ENCODE measurements at regions not wholly inside any gene's neighbourhood (a gene's known extent, or its start where the extent isn't known, plus 50 kb on each side); places are given as distances from the start of the nearest gene placed in this dataset.
"Not testable (repeated sequence)": the region's sequence is repeated elsewhere in the genome, so short reads cannot be mapped to it uniquely, and the experiment has no call there.

GRCh38 chr10:55163388-55163979, 362.5 kb upstream of the PCDH15 start:
- TF ChIP-seq EZH2 (IDR thresholded peaks at IDR 0.05; ENCODE audit: insufficient read depth, low read length), result no peak
- TF ChIP-seq, protein P1, sequence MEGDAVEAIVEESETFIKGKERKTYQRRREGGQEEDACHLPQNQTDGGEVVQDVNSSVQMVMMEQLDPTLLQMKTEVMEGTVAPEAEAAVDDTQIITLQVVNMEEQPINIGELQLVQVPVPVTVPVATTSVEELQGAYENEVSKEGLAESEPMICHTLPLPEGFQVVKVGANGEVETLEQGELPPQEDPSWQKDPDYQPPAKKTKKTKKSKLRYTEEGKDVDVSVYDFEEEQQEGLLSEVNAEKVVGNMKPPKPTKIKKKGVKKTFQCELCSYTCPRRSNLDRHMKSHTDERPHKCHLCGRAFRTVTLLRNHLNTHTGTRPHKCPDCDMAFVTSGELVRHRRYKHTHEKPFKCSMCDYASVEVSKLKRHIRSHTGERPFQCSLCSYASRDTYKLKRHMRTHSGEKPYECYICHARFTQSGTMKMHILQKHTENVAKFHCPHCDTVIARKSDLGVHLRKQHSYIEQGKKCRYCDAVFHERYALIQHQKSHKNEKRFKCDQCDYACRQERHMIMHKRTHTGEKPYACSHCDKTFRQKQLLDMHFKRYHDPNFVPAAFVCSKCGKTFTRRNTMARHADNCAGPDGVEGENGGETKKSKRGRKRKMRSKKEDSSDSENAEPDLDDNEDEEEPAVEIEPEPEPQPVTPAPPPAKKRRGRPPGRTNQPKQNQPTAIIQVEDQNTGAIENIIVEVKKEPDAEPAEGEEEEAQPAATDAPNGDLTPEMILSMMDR (IDR thresholded peaks at IDR 0.05; ENCODE audit: insufficient read depth, low read depth, low read length), result no peak
- DNase-seq (ENCODE audit: low read depth) (no peak), FAIRE-seq (no peak)
- Histone ChIP-seq H3K9ac (ENCODE audit: low read length) (no peak overlapping the region), H2AFZ (ENCODE audit: low read depth, low read length) (no peak overlapping the region), H3K4me3 (ENCODE audit: insufficient read depth, low read depth, low read length) (no peak overlapping the region), H3K27me3 (ENCODE audit: insufficient read depth, low read length) (no peaks in the 10 kb centered on the region), H3K4me1 (ENCODE audit: insufficient read depth, low read length) (no peaks in the 10 kb centered on the region), H3K27ac (ENCODE audit: low read depth, low read length) (no peak overlapping the region), H3K79me2 (ENCODE audit: insufficient read depth, low read length) (no peaks in the 10 kb centered on the region), H4K20me1 (ENCODE audit: insufficient read depth, low read length) (no peaks in the 10 kb centered on the region), H3K9me3 (ENCODE audit: insufficient read depth, low read depth, low read length) (no peaks in the 10 kb centered on the region), H3K4me2 (ENCODE audit: low read length) (no peak overlapping the region), H3K36me3 (ENCODE audit: insufficient read depth, low read length) (no peaks in the 10 kb centered on the region)
- Mint-ChIP-seq H3K27me3 (ENCODE audit: low read depth, unreplicated experiment) (no peaks in the 10 kb centered on the region), H3K4me3 (ENCODE audit: unreplicated experiment) (no peak overlapping the region), H3K36me3 (ENCODE audit: low read depth, unreplicated experiment) (no peaks in the 10 kb centered on the region), H3K4me1 (ENCODE audit: low read depth, unreplicated experiment) (no peaks in the 10 kb centered on the region), H3K9me3 (ENCODE audit: unreplicated experiment) (no peaks in the 10 kb centered on the region), H3K27ac (ENCODE audit: unreplicated experiment) (no peak overlapping the region)

DNA sequence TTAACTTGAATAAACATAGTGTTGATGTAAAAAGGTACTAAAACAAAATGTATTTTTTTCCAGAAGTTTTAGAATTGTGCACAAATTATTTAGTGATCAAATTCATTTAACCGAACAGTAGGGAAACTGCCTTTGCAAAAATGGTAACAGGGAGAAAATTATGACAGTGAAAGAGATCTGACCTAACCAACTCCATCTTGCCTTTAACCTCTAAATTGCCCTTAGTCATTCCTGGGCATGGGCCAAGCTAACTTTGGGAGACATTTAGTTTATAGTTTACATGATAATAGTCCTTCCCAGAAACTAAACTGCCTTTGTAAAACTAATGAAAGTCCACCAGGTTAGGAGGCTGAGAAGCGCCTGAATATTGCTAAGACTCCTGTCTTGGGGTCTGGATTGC, 361.3 kb upstream of the PCDH15 start:
- FAIRE-seq; H3K4me3 Mint-ChIP-seq (ENCODE audit: unreplicated experiment); H3K36me3 Mint-ChIP-seq (ENCODE audit: low read depth, unreplicated experiment); H3K9me3 Mint-ChIP-seq (ENCODE audit: unreplicated experiment); H3K4me3 ChIP-seq (ENCODE audit: insufficient read depth, low read depth, low read length); H4K20me1 ChIP-seq (ENCODE audit: insufficient read depth, low read length); H3K4me1 ChIP-seq (ENCODE audit: insufficient read depth, low read length); H3K9ac ChIP-seq (ENCODE audit: low read length); H3K36me3 ChIP-seq (ENCODE audit: insufficient read depth, low read length); H3K79me2 ChIP-seq (ENCODE audit: insufficient read depth, low read length); H3K27ac ChIP-seq (ENCODE audit: low read depth, low read length); H3K27ac Mint-ChIP-seq (ENCODE audit: unreplicated experiment); H2AFZ ChIP-seq (ENCODE audit: low read depth, low read length); H3K27me3 Mint-ChIP-seq (ENCODE audit: low read depth, unreplicated experiment); H3K4me1 Mint-ChIP-seq (ENCODE audit: low read depth, unreplicated experiment); H3K4me2 ChIP-seq (ENCODE audit: low read length); DNase-seq (ENCODE audit: low read depth); H3K9me3 ChIP-seq (ENCODE audit: insufficient read depth, low read depth, low read length); H3K27me3 ChIP-seq (ENCODE audit: insufficient read depth, low read length): not testable (repeated sequence)

DNA sequence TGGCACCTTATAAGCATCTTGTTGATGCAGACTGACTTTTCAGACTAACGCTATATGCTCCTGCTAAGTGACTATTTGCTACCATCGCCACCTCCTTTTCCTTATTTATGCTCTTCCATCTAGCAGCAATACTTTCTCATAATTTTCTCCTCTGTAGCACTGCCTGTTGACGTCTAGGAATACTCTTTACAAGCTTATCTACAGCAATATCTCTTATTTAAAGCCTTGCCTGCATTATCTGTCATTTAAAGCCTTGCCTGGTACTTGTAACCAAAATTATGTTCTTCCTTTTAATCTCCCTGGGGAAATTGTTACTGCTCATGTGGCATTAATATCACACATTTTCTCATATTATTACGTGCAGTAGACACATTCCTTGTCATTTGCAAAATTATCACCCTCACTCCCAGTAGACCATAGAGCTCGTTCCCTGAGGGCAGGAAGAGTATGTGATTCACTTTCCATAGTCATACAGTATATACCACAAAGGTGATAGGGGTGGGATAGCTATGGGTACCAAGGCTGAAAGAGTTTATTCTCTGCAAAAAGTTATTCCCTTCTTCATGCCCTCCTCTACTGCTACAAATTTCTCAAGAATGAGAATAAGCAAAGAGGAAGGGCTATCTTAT, 359.7 kb upstream of the PCDH15 start:
- H3K4me1 Mint-ChIP-seq (ENCODE audit: low read depth, unreplicated experiment), result peaks cover 1% of the 10 kb centered on the region
- no peak for FAIRE-seq
- H3K4me3 Mint-ChIP-seq (ENCODE audit: unreplicated experiment), result no peak overlapping the region

More for the DNA sequence above, 359.7 kb upstream of the PCDH15 start:
- no peaks in the 10 kb centered on the region for H3K9me3 ChIP-seq (ENCODE audit: insufficient read depth, low read depth, low read length)
- H3K36me3 ChIP-seq (ENCODE audit: insufficient read depth, low read length), result no peaks in the 10 kb centered on the region
- no peak overlapping the region for H2AFZ ChIP-seq (ENCODE audit: low read depth, low read length)
- TF ChIP-seq EZH2 (IDR thresholded peaks at IDR 0.05; ENCODE audit: insufficient read depth, low read length), result no peak
- TF ChIP-seq, protein P1 (IDR thresholded peaks at IDR 0.05; ENCODE audit: insufficient read depth, low read depth, low read length), result no peak
- no peak overlapping the region for H3K4me3 ChIP-seq (ENCODE audit: insufficient read depth, low read depth, low read length)
- H3K27ac ChIP-seq (ENCODE audit: low read depth, low read length), result no peak overlapping the region
- H3K27me3 ChIP-seq (ENCODE audit: insufficient read depth, low read length), result no peaks in the 10 kb centered on the region
- H3K79me2 ChIP-seq (ENCODE audit: insufficient read depth, low read length), result no peaks in the 10 kb centered on the region
- DNase-seq (ENCODE audit: low read depth), result no peak
- no peaks in the 10 kb centered on the region for H3K4me1 ChIP-seq (ENCODE audit: insufficient read depth, low read length)
- H4K20me1 ChIP-seq (ENCODE audit: insufficient read depth, low read length), result no peaks in the 10 kb centered on the region
- H3K9ac ChIP-seq (ENCODE audit: low read length), result no peak overlapping the region
- no peak overlapping the region for H3K4me2 ChIP-seq (ENCODE audit: low read length)
- Mint-ChIP-seq H3K36me3 (ENCODE audit: low read depth, unreplicated experiment) (no peaks in the 10 kb centered on the region), H3K27ac (ENCODE audit: unreplicated experiment) (no peak overlapping the region), H3K27me3 (ENCODE audit: low read depth, unreplicated experiment) (no peaks in the 10 kb centered on the region), H3K9me3 (ENCODE audit: unreplicated experiment) (no peaks in the 10 kb centered on the region)

Data from astrocyte (in vitro differentiated cells and primary cell).